Heart left ventricle (tissue), 13 donors: ENCODE measurements at regions not wholly inside any gene's neighbourhood (a gene's known extent, or its start where the extent isn't known, plus 50 kb on each side); places are given as distances from the start of the nearest gene placed in this dataset.

ENCODE experiments used
- POLR2A ChIP-seq, 2 donors: fragments of 450-650 bp; IDR thresholded peaks; one replicate each; pipeline ENCODE4 v1.6.1; 2017; ENCODE audit warnings: antibody characterized with exemption in 2 of 2, mild to moderate bottlenecking in 2 of 2, moderate library complexity in 2 of 2
- TF ChIP-seq, protein P1 (sequence below), 12 donors: fragments of 200-600 bp; sonication (generic) in 4 of 12; IDR thresholded peaks; one replicate each; pipeline versions ENCODE4 v1.5.0 to v1.8.0; 2018 to 2022; ENCODE audit warnings: antibody characterized with exemption in 12 of 12, mild to moderate bottlenecking in 5 of 12
- donor health status: ischemic (EF 13 %, LVEDD 7.1; RV severe dilation, severe dysfunction).
- donor health status: DM: no; HTN: yes; CAD: no.
- donor health status: DM: no; HTN: no; CAD: no.
- donor health status: ischemic (EF 25% LVEDD 6.9; RV normal size, moderate dysfunction).
- donor health status: ischemic (EF 25% LVEDD 5.7; RV mildly dilated, moderate dysfunction).
- donor health status: ischemic (EF 35%, LVEDD 5.7; RV mildly dilated, moderate dysfunction).
- donor health status: nonischemic (EF 11% LVEDD 7.7; RV severe dilation, severe dysfunction).
- donor health status: DM: yes; HTN: yes; CAD: no.
- donor health status: PGD.
- donor health status: ischemic (EF 29% LVEDD 5.4; RV normal size, mild dysfunction).
- donor health status: nonischemic (EF 23%, LVEDD 6.1; RV moderate dilation, normal function).

GRCh38 chr21:26293141-26293946 is 122.8 kb upstream of the APP start:
- TF ChIP-seq, protein P1, sequence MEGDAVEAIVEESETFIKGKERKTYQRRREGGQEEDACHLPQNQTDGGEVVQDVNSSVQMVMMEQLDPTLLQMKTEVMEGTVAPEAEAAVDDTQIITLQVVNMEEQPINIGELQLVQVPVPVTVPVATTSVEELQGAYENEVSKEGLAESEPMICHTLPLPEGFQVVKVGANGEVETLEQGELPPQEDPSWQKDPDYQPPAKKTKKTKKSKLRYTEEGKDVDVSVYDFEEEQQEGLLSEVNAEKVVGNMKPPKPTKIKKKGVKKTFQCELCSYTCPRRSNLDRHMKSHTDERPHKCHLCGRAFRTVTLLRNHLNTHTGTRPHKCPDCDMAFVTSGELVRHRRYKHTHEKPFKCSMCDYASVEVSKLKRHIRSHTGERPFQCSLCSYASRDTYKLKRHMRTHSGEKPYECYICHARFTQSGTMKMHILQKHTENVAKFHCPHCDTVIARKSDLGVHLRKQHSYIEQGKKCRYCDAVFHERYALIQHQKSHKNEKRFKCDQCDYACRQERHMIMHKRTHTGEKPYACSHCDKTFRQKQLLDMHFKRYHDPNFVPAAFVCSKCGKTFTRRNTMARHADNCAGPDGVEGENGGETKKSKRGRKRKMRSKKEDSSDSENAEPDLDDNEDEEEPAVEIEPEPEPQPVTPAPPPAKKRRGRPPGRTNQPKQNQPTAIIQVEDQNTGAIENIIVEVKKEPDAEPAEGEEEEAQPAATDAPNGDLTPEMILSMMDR (IDR thresholded peaks at IDR 0.05): no peak
- no peak for TF ChIP-seq POLR2A (IDR thresholded peaks at IDR 0.05)
